Anterior cingulate cortex (tissue), 58 donors: ENCODE measurements at regions not wholly inside any gene's neighbourhood (a gene's known extent, or its start where the extent isn't known, plus 50 kb on each side); places are given as distances from the start of the nearest gene placed in this dataset.
A peak's percentile ranks its signal among the peaks of the same experiment; 100 is the strongest.

ENCODE experiments used
- DNase-seq, 58 donors: peaks; one replicate each; lab custom pipeline; 2025; lab: John Stamatoyannopoulos, UW

DNA sequence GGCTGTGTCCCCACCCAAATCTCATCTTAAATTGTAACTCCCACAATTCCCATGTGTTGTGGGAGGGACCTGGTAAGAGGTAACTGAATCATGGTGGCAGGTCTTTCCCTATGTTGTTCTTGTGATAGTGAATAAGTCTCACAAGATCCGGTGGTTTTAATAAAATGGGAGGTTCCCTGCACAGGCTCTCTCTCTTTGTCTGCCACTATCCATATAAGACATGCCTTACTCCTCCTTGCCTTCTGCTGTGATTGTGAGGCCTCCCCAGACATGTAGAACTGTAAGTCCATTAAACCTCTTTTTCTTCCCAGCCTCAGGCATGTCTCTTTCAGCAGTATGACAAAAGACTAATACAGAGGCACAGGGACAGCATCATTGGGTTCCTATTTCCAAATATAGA lies 381.2 kb downstream of the SFMBT2 start:
- DNase-seq, result no peak

GRCh38 chr10:7028809-7029166 lies 382.0 kb downstream of the SFMBT2 start:
- DNase-seq, result no peak

- DNase-seq, result no peak
Observed at GRCh38 chr10:7027913-7028808, 382.7 kb downstream of the SFMBT2 start.

- no peak for DNase-seq
Observed at GRCh38 chr10:7027237-7027912, 383.5 kb downstream of the SFMBT2 start.

- no peak for DNase-seq
Observed at GRCh38 chr10:7026818-7027217, 384.0 kb downstream of the SFMBT2 start.

- DNase-seq, result no peak
Observed at GRCh38 chr10:7025296-7025695, 385.5 kb downstream of the SFMBT2 start.

DNA sequence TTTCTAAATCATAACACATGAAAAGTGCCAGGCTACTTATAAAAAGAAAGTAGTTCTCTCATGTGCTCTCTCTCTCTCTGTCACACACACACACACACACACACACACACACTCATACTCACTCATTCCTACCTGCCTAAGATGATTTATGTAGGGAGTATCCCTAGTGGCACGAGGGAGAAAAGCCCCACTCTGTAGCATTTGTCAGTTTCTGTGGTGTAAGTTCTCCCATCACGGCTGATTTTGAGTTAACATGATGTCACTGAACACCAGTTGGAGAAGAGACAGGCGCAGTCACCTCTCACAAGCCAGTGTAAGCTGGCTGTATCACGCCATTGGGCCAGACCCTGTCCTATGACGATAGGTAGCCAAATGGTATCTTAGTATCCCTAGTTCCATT lies 395.4 kb downstream of the SFMBT2 start:
- no peak for DNase-seq

DNA sequence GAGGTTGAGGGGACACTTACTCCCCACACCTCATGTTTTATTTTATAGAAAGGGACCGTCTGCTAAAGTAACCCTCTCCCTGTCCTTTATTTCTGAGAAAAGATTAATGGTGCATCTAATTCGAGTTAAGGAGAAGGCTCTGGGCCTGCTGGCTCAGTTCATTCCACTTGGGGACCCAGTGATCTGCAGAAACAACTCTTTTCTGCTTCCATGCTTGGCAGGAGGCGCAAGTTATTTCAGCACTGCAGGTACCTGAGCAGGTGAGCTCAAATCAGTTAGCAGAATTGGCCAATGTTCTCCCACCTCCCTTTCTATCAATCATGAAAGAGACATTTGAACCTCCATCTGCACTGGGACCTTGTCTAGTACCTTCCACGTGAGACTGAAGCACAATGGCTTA lies 396.1 kb downstream of the SFMBT2 start:
- no peak for DNase-seq

- no peak for DNase-seq
Observed at GRCh38 chr10:7011994-7012393, 398.8 kb downstream of the SFMBT2 start.

GRCh38 chr10:7008645-7009044 lies 402.2 kb downstream of the SFMBT2 start:
- DNase-seq, result no peak

- DNase-seq, result no peak
Observed at GRCh38 chr10:7007600-7008190, 403.1 kb downstream of the SFMBT2 start.

DNA sequence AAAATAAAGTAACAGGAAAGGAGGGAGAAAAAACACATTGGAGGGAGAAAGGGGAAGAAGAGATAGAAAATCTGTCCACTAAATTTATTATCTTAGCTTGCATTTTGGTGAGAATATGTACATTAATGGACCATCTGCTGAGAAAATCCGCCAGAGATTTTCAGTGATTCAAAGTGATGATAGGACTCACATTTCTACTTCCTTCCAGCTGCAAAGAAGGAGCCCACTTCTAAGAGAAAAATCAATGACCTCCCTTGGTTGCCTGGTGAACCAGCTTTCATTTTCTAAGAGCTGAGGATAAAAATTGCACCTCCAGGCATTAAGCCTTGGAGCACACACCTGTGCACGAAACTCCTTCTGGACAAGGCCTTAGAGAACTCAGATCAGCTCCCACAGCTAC lies 404.3 kb downstream of the SFMBT2 start:
- no peak for DNase-seq

GRCh38 chr10:7003831-7004395 lies 406.9 kb downstream of the SFMBT2 start:
- no peak for DNase-seq

GRCh38 chr10:7000061-7000460 lies 410.8 kb downstream of the SFMBT2 start:
- DNase-seq, result peak in 7 of 58 donors; percentile 7 to 52 (median 13)

DNA sequence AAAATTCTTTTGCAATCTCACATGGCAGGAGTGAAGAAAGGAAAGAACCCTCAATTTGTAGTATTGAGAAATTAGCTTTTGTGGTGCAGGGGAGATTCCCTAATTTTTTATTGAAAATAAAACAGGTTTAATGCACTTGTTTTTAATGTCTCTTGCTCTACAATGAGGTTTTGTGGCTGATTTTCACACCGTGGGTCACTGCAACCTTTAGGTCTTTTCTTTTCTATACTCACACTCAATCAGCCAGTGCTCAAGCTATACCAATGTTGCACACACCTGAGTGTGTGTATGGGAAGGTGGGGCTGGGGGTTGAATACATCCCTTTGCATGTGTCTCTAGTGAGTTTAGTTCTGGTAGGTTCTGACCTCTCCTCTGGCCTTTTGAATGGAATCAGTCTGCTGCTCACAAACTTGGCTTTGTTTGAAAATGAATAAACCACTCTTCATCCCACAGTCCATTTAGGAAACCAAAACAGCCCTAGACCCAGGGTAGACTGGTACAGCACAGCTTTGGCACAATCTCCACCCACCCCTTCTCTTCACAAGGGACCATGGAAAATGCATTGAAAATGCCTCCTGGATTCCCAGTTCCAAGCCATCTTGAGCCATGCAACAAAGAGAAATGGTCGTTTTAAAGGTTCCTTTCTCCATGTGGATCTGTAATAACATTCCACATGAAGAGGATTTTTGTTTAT lies 411.5 kb downstream of the SFMBT2 start:
- peak in 17 of 58 donors; percentile 10 to 84 (median 45) for DNase-seq

DNA sequence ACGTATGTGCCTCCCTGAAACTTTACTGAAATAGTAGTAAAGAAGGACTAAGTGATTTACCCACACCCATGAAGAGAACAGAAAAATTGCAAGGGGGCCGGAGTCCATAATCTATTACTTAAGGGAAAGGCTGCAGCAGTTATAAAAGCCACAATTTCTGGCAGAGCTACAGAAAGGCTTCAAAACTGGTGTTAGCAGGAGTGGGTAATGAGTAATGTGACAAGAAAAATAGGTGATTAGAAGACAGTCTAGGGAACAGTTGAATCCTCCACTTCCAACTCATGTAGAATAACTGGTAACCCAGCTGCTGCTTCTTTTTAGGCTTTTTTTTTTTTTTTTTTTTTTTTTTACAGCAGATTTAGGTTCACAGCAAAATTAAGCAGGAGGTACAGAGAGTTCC lies 413.3 kb downstream of the SFMBT2 start:
- no peak for DNase-seq

DNA sequence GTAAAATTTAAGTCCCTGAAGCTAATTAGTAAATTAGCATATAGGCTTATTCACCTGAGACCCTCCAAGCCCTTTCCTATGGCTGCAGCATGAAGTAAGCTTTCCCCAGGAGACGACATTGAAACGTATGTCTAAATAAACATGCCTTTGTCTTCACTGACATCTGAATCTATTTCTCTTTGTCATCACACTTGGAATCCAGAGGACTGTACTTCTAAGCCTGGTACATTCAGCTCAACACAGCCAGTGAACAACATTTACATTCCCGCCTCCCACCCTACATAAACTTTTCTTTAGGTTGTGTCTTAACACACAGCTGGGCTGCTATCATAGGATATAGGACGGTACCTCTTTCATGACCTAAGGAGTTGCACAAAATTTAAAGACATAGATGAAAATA lies 414.4 kb downstream of the SFMBT2 start:
- DNase-seq, result no peak

- DNase-seq, result no peak
Observed at GRCh38 chr10:6995831-6996230, 415.0 kb downstream of the SFMBT2 start.

- no peak for DNase-seq
Observed at GRCh38 chr10:6995341-6995740, 415.3 kb upstream of the PRKCQ start.

GRCh38 chr10:6990891-6991290 lies 410.8 kb upstream of the PRKCQ start:
- DNase-seq, result no peak

DNA sequence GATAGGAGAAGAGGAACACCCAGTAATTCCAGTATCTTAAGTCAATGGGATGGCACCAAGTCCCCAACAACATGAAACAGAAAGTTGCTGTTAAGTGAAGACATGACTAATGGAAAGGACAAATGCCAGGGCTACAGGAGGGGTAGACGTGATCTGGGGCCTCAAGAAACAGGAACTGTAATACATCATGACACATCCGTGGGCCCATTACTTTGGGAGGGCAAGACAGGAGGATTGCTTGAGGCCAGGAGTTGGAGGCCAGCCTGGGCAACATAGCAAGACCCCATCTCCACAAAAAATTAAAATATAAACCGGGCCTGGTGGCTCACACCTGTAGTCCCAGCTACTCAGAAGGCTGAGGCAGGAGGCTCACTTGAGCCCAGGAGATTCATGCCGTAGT lies 408.6 kb upstream of the PRKCQ start:
- DNase-seq, result no peak
